ENCODE measurements at regions not wholly inside any gene's neighbourhood (a gene's known extent, or its start where the extent isn't known, plus 50 kb on each side); places are given as distances from the start of the nearest gene placed in this dataset.
"Not testable (repeated sequence)": the region's sequence is repeated elsewhere in the genome, so short reads cannot be mapped to it uniquely, and the experiment has no call there.

DNA sequence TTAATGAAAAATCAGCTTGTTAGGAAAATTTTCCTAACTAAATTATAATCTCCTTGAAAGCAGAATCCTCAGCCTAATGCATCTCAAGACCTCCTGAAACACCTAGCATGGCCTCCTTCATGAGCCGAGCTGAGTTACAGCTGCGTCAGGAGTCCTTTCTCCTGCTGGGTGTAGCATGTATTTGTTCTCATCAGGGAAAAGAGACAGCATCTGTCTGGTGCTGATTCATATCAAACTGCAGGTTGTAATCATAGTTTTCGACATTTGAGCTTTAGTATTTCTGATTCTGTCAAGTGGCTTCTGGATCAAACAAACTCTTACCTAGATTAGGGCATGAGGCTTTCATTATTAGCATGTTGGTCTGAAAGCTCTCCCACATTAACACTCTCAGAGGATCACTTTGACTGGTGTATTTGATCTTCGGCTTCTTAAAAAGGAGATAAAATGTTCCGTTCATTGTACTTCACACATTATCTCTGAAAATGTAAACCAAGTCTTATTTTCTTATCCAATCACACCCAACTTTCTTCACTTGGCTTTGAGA lies 140.1 kb upstream of the FRG1 start:
- Mint-ChIP-seq H3K4me1 (ENCODE audit: low read depth) (no peaks in the 10 kb centered on the region), H3K4me3 (no peak overlapping the region), H3K27me3 (ENCODE audit: insufficient read depth) (no peaks in the 10 kb centered on the region), H3K36me3 (ENCODE audit: low read depth) (no peaks in the 10 kb centered on the region), H3K27ac (no peak overlapping the region), H3K9me3 (peaks cover 9% of the 10 kb centered on the region)
- intact Hi-C loops (cut with micrococcal nuclease) = no loop called here
- no peak for DNase-seq (ENCODE audit: low spot score)

DNA sequence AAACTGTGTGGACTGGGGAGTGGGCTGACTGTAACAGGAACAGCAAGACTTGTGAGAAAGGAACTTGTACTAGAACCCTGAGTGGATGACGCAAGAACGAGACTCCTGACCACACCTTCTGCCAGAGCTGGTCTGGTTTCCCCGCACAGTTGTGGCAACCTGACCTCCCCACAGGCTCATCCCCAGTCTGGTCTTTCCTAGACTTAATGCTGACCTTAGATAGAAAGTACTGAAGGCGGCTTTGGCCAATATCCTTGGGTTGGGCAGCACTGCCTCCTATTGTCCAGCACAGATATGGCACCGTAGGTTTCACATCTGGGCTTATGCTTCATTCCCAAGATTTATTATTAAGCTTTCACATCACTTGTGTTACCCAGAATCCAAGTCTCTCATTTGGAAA lies 137.8 kb upstream of the FRG1 start:
- DNase-seq (ENCODE audit: low spot score) = no peak
- H3K36me3 Mint-ChIP-seq (ENCODE audit: low read depth) = no peaks in the 10 kb centered on the region
- H3K27ac Mint-ChIP-seq = no peak overlapping the region
- peaks cover 9% of the 10 kb centered on the region for H3K9me3 Mint-ChIP-seq
- no peaks in the 10 kb centered on the region for H3K4me1 Mint-ChIP-seq (ENCODE audit: low read depth)
- intact Hi-C loops (cut with micrococcal nuclease) = no loop called here
- H3K4me3 Mint-ChIP-seq = no peak overlapping the region
- no peaks in the 10 kb centered on the region for H3K27me3 Mint-ChIP-seq (ENCODE audit: insufficient read depth)

DNA sequence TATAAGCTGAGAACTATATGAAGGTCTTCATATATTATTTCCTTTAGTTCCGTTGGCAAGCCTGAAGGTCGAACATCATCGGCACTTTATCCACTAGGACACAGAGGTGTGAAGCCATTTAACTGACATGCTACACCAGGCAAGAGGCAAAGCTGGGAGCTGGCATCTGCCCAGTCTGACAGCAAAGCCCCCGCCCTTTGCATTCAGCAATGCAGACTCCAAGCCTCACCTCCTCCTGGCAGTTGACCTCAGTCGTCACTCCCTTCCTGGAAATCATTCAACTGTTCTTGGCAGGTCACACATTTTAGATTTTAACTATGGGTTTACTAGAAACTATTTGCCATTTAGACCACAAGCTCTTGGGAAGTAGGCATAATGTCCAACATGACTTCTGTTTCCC lies 135.8 kb upstream of the FRG1 start:
- intact Hi-C loops (cut with micrococcal nuclease) = no loop called here
- Mint-ChIP-seq H3K4me1 (ENCODE audit: low read depth) (no peaks in the 10 kb centered on the region), H3K27me3 (ENCODE audit: insufficient read depth) (peaks cover 5% of the 10 kb centered on the region), H3K9me3 (peaks cover 9% of the 10 kb centered on the region), H3K36me3 (ENCODE audit: low read depth) (no peaks in the 10 kb centered on the region), H3K27ac (no peak overlapping the region), H3K4me3 (no peak overlapping the region)
- no peak for DNase-seq (ENCODE audit: low spot score)

DNA sequence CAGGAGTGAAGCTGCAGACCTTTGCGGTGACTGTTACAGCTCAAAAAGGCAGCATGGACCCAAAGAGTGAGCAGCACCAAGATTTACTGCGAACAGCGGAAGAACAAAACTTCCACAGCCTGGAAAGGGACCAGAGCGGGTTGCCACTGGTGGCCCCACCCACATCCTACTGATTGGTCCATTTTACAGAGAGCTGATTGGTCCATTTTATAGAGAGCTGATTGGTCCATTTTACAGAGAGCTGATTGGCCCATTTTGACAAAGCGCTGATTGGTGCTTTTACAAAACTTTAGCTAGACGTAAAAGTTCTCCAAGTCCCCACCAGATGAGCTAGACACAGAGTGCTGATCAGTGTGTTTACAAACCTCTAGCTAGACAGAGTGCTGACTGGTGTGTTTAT lies 134.2 kb upstream of the FRG1 start:
- intact Hi-C loops (cut with micrococcal nuclease) = no loop called here

DNA sequence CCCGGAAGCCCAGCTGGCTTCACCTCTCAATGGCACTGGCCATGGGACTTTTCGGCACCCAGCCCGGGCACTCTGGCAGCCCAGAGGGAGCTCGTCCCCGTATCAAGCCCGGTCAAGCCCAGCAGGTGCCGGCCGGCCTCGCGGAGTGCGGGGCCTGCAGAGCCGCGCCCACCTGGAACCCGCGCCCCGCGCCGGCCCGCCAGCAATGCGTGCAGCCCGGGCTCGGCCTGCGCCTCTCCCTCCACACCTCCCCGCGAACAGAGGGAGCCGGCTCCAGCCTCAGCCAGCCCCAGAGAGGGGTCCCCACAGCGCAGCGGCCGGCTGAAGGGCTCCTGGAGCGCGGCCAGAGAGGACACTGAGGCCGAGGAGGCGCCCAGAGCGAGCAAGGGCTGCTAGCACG lies 133.6 kb upstream of the FRG1 start:
- intact Hi-C loops (cut with micrococcal nuclease) = no loop called here
- no peak for DNase-seq (ENCODE audit: low spot score)
- H3K4me1 Mint-ChIP-seq (ENCODE audit: low read depth) = no peaks in the 10 kb centered on the region
- H3K27me3 Mint-ChIP-seq (ENCODE audit: insufficient read depth) = peaks cover 18% of the 10 kb centered on the region
- peaks cover 1% of the 10 kb centered on the region for H3K36me3 Mint-ChIP-seq (ENCODE audit: low read depth)
- H3K9me3 Mint-ChIP-seq = peaks cover 16% of the 10 kb centered on the region
- no peak overlapping the region for H3K4me3 Mint-ChIP-seq
- H3K27ac Mint-ChIP-seq = no peak overlapping the region

More for the DNA sequence above, 134.2 kb upstream of the FRG1 start:
- H3K4me3 Mint-ChIP-seq = no peak overlapping the region
- peaks cover 1% of the 10 kb centered on the region for H3K36me3 Mint-ChIP-seq (ENCODE audit: low read depth)
- peaks cover 14% of the 10 kb centered on the region for H3K27me3 Mint-ChIP-seq (ENCODE audit: insufficient read depth)
- H3K27ac Mint-ChIP-seq = no peak overlapping the region
- H3K4me1 Mint-ChIP-seq (ENCODE audit: low read depth) = no peaks in the 10 kb centered on the region
- H3K9me3 Mint-ChIP-seq = peaks cover 15% of the 10 kb centered on the region
- DNase-seq (ENCODE audit: low spot score) = no peak

DNA sequence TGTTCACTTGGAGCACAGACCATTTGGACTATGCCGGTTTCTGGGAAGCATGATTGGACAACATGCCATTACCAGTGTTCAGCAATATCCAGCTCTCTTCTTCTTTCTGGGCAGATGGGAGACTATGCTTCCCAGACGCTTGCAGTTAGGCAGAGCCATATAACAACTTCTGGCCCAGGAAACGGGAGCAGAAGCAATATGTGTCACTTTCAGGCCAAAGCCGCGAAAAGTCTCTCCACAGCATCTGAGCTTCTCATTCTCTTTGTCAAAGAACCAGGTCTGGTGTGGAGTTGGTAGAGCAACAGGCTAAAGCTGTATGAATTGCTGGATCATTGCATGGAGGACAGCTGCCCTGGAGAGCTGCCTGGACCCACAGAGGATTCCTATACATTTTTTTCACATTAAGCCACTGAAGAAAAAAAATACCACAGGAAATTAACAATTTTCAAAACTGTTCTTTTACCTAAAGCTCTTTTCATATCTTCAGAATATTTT lies 131.4 kb upstream of the FRG1 start:
- peaks cover 18% of the 10 kb centered on the region for H3K27me3 Mint-ChIP-seq (ENCODE audit: insufficient read depth)
- H3K4me1 Mint-ChIP-seq (ENCODE audit: low read depth) = no peaks in the 10 kb centered on the region
- peaks cover 1% of the 10 kb centered on the region for H3K36me3 Mint-ChIP-seq (ENCODE audit: low read depth)
- no peak for DNase-seq (ENCODE audit: low spot score)
- H3K27ac Mint-ChIP-seq = no peak overlapping the region
- H3K4me3 Mint-ChIP-seq = no peak overlapping the region
- H3K9me3 Mint-ChIP-seq = peaks cover 16% of the 10 kb centered on the region
- intact Hi-C loops (cut with micrococcal nuclease) = no loop called here

DNA sequence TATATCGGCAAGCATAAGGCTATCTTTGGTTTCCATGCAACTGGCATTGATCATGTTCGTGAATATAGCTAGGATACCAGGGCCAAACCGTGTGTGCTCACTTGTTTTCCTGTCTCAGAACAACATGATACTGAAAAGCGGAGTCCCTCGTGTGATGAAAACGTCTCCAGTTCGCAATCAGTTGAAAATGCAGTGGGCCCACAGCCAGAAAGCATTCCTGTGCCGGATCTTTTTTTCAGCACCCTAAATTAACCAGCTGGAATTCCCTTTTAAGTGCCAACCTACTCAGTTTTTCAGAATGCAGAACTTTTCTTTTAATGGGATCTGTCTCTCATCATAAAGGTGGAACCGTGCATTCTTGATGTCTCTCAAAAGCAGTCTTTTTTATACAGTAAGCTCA lies 130.8 kb upstream of the FRG1 start:
- no peaks in the 10 kb centered on the region for H3K4me1 Mint-ChIP-seq (ENCODE audit: low read depth)
- H3K36me3 Mint-ChIP-seq (ENCODE audit: low read depth) = peaks cover 1% of the 10 kb centered on the region
- intact Hi-C loops (cut with micrococcal nuclease) = no loop called here
- H3K27ac Mint-ChIP-seq = no peak overlapping the region
- DNase-seq (ENCODE audit: low spot score) = no peak
- H3K27me3 Mint-ChIP-seq (ENCODE audit: insufficient read depth) = peaks cover 18% of the 10 kb centered on the region
- no peak overlapping the region for H3K4me3 Mint-ChIP-seq
- H3K9me3 Mint-ChIP-seq = peaks cover 15% of the 10 kb centered on the region

DNA sequence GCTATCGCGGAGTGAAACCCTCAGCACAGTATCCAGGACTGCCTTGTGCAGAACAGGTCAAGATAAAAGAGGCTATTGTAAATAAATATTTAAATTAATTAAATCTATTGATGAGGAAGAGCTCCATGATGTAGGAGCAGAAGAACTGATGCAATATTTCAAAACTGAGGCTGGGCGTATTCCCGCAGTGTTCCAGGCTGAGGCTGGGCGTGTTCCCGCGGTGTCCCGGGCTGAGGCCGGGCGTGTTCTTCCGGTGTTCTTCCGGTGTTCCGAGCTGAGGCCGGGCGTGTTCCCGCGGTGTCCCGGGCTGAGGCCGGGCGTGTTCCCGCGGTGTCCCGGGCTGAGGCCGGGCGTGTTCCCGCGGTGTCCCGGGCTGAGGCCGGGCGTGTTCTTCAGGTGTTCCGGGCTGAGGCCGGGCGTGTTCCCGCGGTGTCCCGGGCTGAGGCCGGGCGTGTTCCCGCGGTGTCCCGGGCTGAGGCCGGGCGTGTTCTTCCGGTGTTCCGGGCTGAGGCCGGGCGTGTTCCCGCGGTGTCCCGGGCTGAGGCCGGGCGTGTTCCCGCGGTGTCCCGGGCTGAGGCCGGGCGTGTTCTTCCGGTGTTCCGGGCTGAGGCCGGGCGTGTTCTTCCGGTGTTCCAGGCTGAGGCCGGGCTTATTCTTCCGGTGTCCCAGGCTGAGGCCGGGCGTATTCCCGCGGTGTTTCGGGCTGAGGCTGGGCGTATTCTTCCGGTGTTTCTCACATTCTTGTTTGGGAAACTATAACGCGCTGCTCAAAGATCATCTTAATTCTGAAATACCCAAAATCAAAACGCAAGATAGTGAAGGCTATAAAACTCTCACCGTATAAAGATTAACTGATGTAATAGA lies 130.1 kb upstream of the FRG1 start:
- H3K27me3 Mint-ChIP-seq (ENCODE audit: insufficient read depth) = peaks cover 18% of the 10 kb centered on the region
- H3K27ac Mint-ChIP-seq; intact Hi-C loops (cut with micrococcal nuclease); DNase-seq (ENCODE audit: low spot score); H3K4me3 Mint-ChIP-seq; H3K9me3 Mint-ChIP-seq; H3K4me1 Mint-ChIP-seq (ENCODE audit: low read depth); H3K36me3 Mint-ChIP-seq (ENCODE audit: low read depth): not testable (repeated sequence)

DNA sequence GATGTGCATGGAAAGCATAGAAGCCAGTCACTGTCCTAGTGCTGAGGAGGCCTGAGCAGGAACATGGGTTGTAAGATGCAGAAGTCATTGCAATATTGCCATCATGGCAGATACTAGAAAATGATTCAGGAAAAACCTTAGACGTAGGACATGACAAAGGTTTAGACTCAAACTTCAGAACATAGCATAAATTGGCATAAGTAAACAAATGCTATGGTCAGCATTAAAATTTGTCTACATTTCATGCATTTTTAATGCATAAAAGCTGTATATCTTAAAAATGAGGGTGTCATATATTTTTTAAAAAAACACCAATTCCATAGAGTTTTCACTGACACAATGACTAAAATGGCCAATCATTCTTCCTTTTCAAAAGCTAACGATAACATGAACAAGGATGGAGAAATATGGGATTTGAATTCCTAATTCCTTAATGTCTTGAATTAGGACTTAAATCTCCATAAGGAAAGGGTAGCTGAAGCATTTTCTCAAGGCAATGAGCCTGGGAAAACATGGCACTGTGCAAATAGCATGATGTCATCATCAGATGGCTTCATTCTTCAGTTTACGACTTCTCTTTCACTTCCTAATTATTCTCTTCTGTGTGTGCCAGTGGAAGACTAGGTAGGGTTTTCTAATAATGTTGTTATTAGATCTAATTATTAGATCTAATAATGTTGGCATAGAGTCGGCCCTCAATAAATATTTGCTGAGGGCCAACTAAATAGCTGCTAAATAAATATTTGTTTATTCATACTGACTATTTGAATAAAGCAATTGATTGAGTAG lies 125.1 kb upstream of the FRG1 start:
- no peak for DNase-seq (ENCODE audit: low spot score)
- Mint-ChIP-seq H3K4me3 (no peak overlapping the region), H3K4me1 (ENCODE audit: low read depth) (no peaks in the 10 kb centered on the region), H3K27me3 (ENCODE audit: insufficient read depth) (peaks cover 11% of the 10 kb centered on the region), H3K9me3 (peaks cover 7% of the 10 kb centered on the region), H3K36me3 (ENCODE audit: low read depth) (peaks cover 1% of the 10 kb centered on the region), H3K27ac (no peak overlapping the region)
- intact Hi-C loops (cut with micrococcal nuclease) = no loop called here

DNA sequence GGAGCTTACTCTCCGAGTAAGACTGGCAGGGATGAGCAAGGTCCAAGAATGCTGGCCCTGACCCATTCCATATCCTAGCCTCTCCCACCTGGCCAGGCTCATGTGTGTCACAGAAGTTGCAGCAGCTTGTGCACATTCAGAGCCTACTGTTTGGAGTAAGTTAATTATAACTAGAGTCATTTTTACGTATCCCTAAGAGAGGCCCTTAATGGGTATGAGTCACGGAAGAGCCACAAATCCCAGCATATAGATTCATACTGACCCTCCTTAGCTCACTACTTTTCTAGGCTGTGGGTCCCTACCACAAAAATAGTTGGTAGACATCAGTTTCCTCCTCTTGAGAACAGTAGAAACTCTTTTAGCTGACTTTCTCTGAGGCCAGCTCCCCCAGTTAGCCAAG lies 118.3 kb upstream of the FRG1 start:
- Mint-ChIP-seq H3K27ac (no peak overlapping the region), H3K4me3 (no peak overlapping the region), H3K4me1 (ENCODE audit: low read depth) (no peaks in the 10 kb centered on the region), H3K9me3 (no peaks in the 10 kb centered on the region), H3K36me3 (ENCODE audit: low read depth) (no peaks in the 10 kb centered on the region), H3K27me3 (ENCODE audit: insufficient read depth) (no peaks in the 10 kb centered on the region)
- intact Hi-C loops (cut with micrococcal nuclease) = no loop called here
- DNase-seq (ENCODE audit: low spot score) = no peak

DNA sequence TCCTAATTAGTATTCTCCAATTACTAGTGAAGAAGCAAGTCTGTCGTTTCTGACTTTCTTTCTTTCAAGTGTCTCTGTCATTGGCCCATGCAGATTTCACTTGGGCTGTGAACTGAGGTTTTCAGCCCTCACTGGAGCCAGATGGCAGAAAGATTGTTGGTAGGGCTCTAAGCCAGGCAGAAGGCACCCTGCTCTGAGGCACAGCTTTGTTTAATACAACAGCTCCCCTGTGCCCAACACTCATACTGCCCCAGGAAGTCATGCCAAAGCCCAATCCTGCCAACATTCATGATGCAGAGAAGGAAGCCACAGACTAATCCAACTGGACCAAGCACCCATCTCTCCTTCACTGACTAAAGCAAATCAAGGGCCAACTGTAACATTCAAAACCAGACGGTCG lies 117.1 kb upstream of the FRG1 start:
- intact Hi-C loops (cut with micrococcal nuclease) = no loop called here
- Mint-ChIP-seq H3K36me3 (ENCODE audit: low read depth) (no peaks in the 10 kb centered on the region), H3K27ac (no peak overlapping the region), H3K4me3 (no peak overlapping the region), H3K27me3 (ENCODE audit: insufficient read depth) (peaks cover 2% of the 10 kb centered on the region), H3K9me3 (no peaks in the 10 kb centered on the region), H3K4me1 (ENCODE audit: low read depth) (no peaks in the 10 kb centered on the region)
- DNase-seq (ENCODE audit: low spot score) = no peak

DNA sequence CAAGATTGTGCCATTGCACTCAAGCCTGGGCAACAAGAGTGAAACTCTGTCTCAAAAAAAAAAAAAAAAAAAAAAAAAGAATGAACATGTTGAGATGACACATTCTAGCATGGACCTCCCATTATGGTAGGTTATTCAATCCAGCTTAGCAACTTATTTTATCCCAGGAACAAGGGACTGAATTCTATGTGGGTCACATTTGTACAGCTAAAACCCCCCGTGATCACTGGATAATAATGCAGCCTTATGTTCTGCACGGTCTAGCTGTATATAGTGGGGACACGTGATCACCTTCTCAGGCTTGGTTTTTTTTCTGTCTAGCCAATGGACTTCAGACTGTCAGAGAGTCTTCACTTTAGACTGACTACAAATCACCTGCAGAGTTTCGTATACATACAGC lies 115.2 kb upstream of the FRG1 start:
- H3K4me1 Mint-ChIP-seq (ENCODE audit: low read depth) = no peaks in the 10 kb centered on the region
- H3K27ac Mint-ChIP-seq = no peak overlapping the region
- no peaks in the 10 kb centered on the region for H3K36me3 Mint-ChIP-seq (ENCODE audit: low read depth)
- no peak for DNase-seq (ENCODE audit: low spot score)
- intact Hi-C loops (cut with micrococcal nuclease) = no loop called here
- H3K4me3 Mint-ChIP-seq = no peak overlapping the region
- H3K9me3 Mint-ChIP-seq = no peaks in the 10 kb centered on the region
- H3K27me3 Mint-ChIP-seq (ENCODE audit: insufficient read depth) = peaks cover 2% of the 10 kb centered on the region

DNA sequence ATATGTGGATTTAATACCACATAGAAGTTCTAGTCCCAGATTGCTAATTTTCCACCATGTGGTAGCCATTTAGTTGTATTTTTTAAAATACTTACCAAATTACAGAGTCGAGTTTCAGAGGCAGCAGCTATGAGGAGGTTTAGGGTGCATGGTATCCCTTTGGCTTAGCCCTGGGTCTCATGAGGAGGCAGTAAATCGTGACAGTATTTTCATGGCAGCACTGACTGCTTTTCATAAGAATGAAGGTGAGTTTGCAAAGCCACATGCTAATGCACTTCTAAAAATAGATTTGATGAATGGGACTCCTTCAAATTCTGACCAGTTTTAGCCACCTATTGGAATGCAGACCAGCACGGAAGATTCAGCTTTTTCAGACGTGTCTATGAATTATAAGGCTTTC lies 114.0 kb upstream of the FRG1 start:
- Mint-ChIP-seq H3K4me3 (no peak overlapping the region), H3K4me1 (ENCODE audit: low read depth) (no peaks in the 10 kb centered on the region), H3K27me3 (ENCODE audit: insufficient read depth) (peaks cover 2% of the 10 kb centered on the region), H3K9me3 (no peaks in the 10 kb centered on the region), H3K27ac (no peak overlapping the region), H3K36me3 (ENCODE audit: low read depth) (no peaks in the 10 kb centered on the region)
- DNase-seq (ENCODE audit: low spot score) = no peak
- intact Hi-C loops (cut with micrococcal nuclease) = no loop called here

All from activated T-helper 1 cell treated with anti-CD3 and anti-CD28 coated beads, Interleukin-12 subunit alpha, Interleukin-12 subunit beta, Interleukin-2, Interleukin-4 antibody, amounts not matched to agents 30 ng/mL and 10 ng/mL and 1 ng/mL, durations not matched to agents 14 hours and 24 hours and 36 hours (primary cell).